ENCODE measurements at regions not wholly inside any gene's neighbourhood (a gene's known extent, or its start where the extent isn't known, plus 50 kb on each side); places are given as distances from the start of the nearest gene placed in this dataset.

- Histone ChIP-seq H3K4me1 (peaks cover 0 to 3% of the 10 kb centered on the region in 2 donors), H3K27me3 (no peaks in the 10 kb centered on the region), H3K27ac (no peak overlapping the region), H3K36me3 (no peaks in the 10 kb centered on the region), H3K9me3 (no peaks in the 10 kb centered on the region), H3K4me3 (no peak overlapping the region)
- no peak for DNase-seq (ENCODE audit: low spot score in 2 of 2)
- no peak for TF ChIP-seq CTCF (IDR thresholded peaks at IDR 0.05)
- intact Hi-C loops (cut with DNase I), result no loop called here
Measured at GRCh38 chr5:34570721-34571676, 85.1 kb upstream of the RAI14 start.

- H3K27ac ChIP-seq, result no peak overlapping the region
- no peak for TF ChIP-seq CTCF (IDR thresholded peaks at IDR 0.05)
- intact Hi-C loops (cut with DNase I), result no loop called here
- peaks cover 0 to 3% of the 10 kb centered on the region in 2 donors for H3K4me1 ChIP-seq
- no peak overlapping the region for H3K4me3 ChIP-seq
- no peak for DNase-seq (ENCODE audit: low spot score in 2 of 2)
- H3K9me3 ChIP-seq, result no peaks in the 10 kb centered on the region
- H3K36me3 ChIP-seq, result no peaks in the 10 kb centered on the region
- H3K27me3 ChIP-seq, result no peaks in the 10 kb centered on the region
Measured at GRCh38 chr5:34571677-34572041, 84.5 kb upstream of the RAI14 start.

- Histone ChIP-seq H3K36me3 (no peaks in the 10 kb centered on the region), H3K9me3 (no peaks in the 10 kb centered on the region), H3K27me3 (no peaks in the 10 kb centered on the region), H3K4me1 (peaks cover 2 to 3% of the 10 kb centered on the region in 2 donors), H3K4me3 (no peak overlapping the region), H3K27ac (no peak overlapping the region)
- intact Hi-C loops (cut with DNase I), result no loop called here
- TF ChIP-seq CTCF (IDR thresholded peaks at IDR 0.05), result no peak
- no peak for DNase-seq (ENCODE audit: low spot score in 2 of 2)
Measured at GRCh38 chr5:34574936-34575467, 81.1 kb upstream of the RAI14 start.

- peak overlapping the region; percentile 21 to 64 for H3K27ac ChIP-seq
- peaks cover 0 to 2% of the 10 kb centered on the region in 2 donors for H3K4me1 ChIP-seq
- H3K4me3 ChIP-seq, result no peak overlapping the region
- H3K9me3 ChIP-seq, result no peaks in the 10 kb centered on the region
- no peaks in the 10 kb centered on the region for H3K27me3 ChIP-seq
- TF ChIP-seq CTCF (IDR thresholded peaks at IDR 0.05), result no peak
- H3K36me3 ChIP-seq, result no peaks in the 10 kb centered on the region
- intact Hi-C loops (cut with DNase I), result no loop called here
- no peak for DNase-seq (ENCODE audit: low spot score in 2 of 2)
Measured at GRCh38 chr5:34576891-34577666, 79.0 kb upstream of the RAI14 start.

GRCh38 chr5:34578962-34579361, 77.2 kb upstream of the RAI14 start:
- DNase-seq (ENCODE audit: low spot score in 2 of 2), result no peak
- H3K27ac ChIP-seq, result no peak overlapping the region
- H3K9me3 ChIP-seq, result no peaks in the 10 kb centered on the region
- intact Hi-C loops (cut with DNase I), result no loop called here
- no peaks in the 10 kb centered on the region for H3K36me3 ChIP-seq
- peaks cover 0 to 2% of the 10 kb centered on the region in 2 donors for H3K4me1 ChIP-seq
- no peaks in the 10 kb centered on the region for H3K27me3 ChIP-seq
- TF ChIP-seq CTCF (IDR thresholded peaks at IDR 0.05), result no peak
- no peak overlapping the region for H3K4me3 ChIP-seq

Measured in ascending aorta (tissue), 2 donors.